Psoas muscle (tissue), 7 donors: ENCODE measurements at regions not wholly inside any gene's neighbourhood (a gene's known extent, or its start where the extent isn't known, plus 50 kb on each side); places are given as distances from the start of the nearest gene placed in this dataset.

ENCODE experiments used
- ATAC-seq, 4 donors: fragments of 200-7000 bp; cut with Tn5 transposase; one replicate each; pipeline ENCODE4 v1.9.1; 2020; ENCODE audit warnings: moderate library complexity in 3 of 4, mild to moderate bottlenecking in 2 of 4
- DNase-seq, 2 donors: peaks; one replicate each; pipeline ENCODE4 v3.0.0-alpha.2; 2020
- H3K27ac ChIP-seq: fragments of 200-600 bp; one replicate; pipeline ENCODE4 v1.8.0; 2022
- H3K27me3 ChIP-seq, 3 donors: fragments of 200-600 bp in 1 of 3; one replicate each; pipeline versions ENCODE4 v1.6.1 to v1.8.0; 2013 to 2022; ENCODE audit warnings: low read length in 2 of 3, mild to moderate bottlenecking in 2 of 3, moderate library complexity in 1 of 3; ENCODE audit not compliant: insufficient read depth in 3 of 3
- H3K36me3 ChIP-seq, 2 donors: fragments of 200-600 bp in 1 of 2; one replicate each; pipeline versions ENCODE4 v1.6.1 to v1.8.0; 2013 to 2022; ENCODE audit warnings: low read depth in 1 of 2, mild to moderate bottlenecking in 1 of 2, moderate library complexity in 1 of 2; ENCODE audit not compliant: insufficient read depth in 1 of 2
- H3K4me1 ChIP-seq: fragments of 200-600 bp; one replicate; pipeline ENCODE4 v1.8.0; 2022
- H3K4me3 ChIP-seq: fragments of 200-600 bp; one replicate; pipeline ENCODE4 v1.8.0; 2022; ENCODE audit warnings: mild to moderate bottlenecking
- H3K9me3 ChIP-seq: fragments of 200-600 bp; one replicate; pipeline ENCODE4 v1.8.0; 2022
- WGBS, 3 donors: extraction: QIAGEN DNeasy Blood & Tissue Kit; methylation state at CpG; one replicate each; pipeline versions ENCODE4 v1.1.6 to v1.1.7; 2013; 5-methylcytosine and 5-hydroxymethylcytosine counted together
- intact Hi-C, 2 donors: fragments of 100-400 bp; cut with DNase I; formaldehyde crosslinking; loops; one replicate each; pipeline versions ENCODE4 v1.11.0 to v1.14.2; 2022
- TF ChIP-seq, protein P1 (sequence below): fragments of 200-600 bp; IDR thresholded peaks from one replicate; pipeline ENCODE4 v1.8.0; 2022; ENCODE audit warnings: antibody characterized with exemption
- donor health status: healthy with polysubstance abuse.
- donor health status: DM: no; HTN: no; CAD: no; lungs with moderate emphysema.
- donor health status: Bipolar disorder and iron deficiency.
- donor health status: healthy.
- donor health status: DM: yes; HTN: yes; CAD: no.
- donor health status: DM: no; HTN: no; CAD: no.
- donor health status: DM: yes; HTN: yes; CAD: no.

DNA sequence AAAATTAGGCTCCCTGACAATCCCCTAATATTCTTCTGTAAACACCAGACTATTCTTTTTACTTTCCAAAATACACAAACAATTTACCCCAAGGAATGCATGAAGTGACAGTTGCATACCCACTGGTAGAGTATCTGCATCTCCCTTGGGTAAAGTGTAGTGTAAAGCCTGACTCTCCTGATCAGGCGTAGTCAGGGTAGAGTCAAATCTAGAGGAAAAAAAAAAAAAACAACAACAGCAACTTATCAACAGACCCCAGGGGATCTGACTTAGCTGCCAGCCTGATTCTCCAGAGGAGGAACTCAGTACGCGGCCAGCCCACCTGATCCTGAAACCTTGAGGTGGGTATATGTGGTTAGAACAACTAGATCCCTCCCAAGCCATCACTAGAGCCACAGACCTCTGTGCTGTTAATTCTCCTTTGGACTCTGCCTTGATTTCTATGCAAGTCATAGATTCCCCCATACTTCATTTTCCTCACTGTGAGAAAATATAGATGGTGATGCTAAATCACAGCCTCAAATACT is 61.0 kb downstream of the ZNF608 start:
- H3K27me3 ChIP-seq = no peaks in the 10 kb centered on the region
- WGBS, 3 donors = 82 to 95% (median 93%) methylated on average over 3 of the region's 3 CpGs
- ATAC-seq = no peak
- no peaks in the 10 kb centered on the region for H3K36me3 ChIP-seq
- no peaks in the 10 kb centered on the region for H3K9me3 ChIP-seq
- no peak for DNase-seq
- H3K4me1 ChIP-seq = peaks cover 36% of the 10 kb centered on the region
- no peak overlapping the region for H3K27ac ChIP-seq
- H3K4me3 ChIP-seq = no peak overlapping the region
- TF ChIP-seq, protein P1, sequence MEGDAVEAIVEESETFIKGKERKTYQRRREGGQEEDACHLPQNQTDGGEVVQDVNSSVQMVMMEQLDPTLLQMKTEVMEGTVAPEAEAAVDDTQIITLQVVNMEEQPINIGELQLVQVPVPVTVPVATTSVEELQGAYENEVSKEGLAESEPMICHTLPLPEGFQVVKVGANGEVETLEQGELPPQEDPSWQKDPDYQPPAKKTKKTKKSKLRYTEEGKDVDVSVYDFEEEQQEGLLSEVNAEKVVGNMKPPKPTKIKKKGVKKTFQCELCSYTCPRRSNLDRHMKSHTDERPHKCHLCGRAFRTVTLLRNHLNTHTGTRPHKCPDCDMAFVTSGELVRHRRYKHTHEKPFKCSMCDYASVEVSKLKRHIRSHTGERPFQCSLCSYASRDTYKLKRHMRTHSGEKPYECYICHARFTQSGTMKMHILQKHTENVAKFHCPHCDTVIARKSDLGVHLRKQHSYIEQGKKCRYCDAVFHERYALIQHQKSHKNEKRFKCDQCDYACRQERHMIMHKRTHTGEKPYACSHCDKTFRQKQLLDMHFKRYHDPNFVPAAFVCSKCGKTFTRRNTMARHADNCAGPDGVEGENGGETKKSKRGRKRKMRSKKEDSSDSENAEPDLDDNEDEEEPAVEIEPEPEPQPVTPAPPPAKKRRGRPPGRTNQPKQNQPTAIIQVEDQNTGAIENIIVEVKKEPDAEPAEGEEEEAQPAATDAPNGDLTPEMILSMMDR = no peak
- intact Hi-C loops = no loop called here

DNA sequence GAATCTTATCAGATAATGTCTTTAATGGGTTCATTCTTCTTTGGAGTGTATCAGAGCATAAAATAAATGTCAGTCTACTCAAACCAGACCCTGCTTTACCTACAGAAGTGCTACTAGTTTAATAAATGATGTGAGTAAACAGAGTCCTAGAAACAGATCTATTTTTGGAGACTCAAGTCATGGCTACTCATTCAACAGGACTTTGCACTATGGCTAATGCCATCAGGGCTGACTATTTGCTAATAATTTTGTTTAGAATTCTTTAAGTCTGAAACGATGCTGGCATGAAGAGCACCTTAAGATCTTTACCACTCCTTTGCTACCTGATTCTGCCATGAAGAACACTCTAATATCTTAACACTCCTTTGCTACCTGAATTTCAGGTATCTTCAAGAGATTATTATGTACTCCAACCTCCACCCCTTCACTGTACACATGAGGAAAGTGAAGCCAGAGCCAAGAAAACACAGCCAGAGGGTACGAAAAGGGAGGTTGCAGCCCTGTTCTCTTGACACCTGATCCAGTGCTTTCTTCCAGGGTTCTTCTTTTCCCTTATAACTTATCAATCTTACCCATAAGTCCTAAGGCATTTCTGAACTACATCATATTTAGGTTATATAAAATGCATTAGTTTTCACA is 62.4 kb downstream of the ZNF608 start:
- peaks cover 45% of the 10 kb centered on the region for H3K4me1 ChIP-seq
- TF ChIP-seq, protein P1 = no peak
- no peaks in the 10 kb centered on the region for H3K36me3 ChIP-seq

DNA sequence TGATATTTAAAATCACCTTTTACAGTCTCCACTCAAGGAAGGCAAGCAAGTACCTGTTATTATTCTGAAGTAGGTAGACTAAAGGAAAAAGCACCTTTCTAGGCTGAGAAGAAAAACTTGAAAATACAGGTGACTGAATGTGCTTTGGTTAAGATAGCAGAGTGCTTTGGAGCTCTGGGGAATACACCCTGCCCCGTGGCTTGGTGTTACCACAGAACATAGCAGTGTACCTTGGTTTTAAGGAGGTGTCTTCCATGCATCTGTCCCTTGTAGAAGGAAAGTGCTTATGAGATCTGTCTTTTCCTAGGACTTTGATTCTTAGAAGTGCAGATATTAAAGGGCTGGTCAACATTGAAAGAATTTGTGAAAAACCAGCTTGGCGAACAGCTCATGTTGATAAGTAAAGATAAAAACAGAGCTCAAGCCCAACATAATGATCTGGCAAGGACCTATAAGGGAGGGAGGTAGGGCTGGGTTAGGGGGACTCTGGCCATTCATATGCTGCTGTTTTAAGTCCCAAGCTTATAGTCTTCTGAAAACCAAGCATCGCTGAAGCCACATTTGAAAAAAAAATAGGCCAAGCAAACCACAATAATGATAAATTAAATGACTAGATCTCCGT is 66.8 kb downstream of the ZNF608 start:
- no peaks in the 10 kb centered on the region for H3K9me3 ChIP-seq
- no peak for ATAC-seq
- no peaks in the 10 kb centered on the region for H3K36me3 ChIP-seq
- H3K4me1 ChIP-seq = peaks cover 67% of the 10 kb centered on the region
- no peak for DNase-seq
- H3K27me3 ChIP-seq = no peaks in the 10 kb centered on the region
- 85 to 91% (median 90%) methylated on average over 4 of the region's 4 CpGs for WGBS, 3 donors
- intact Hi-C loops = no loop called here
- H3K27ac ChIP-seq = no peak overlapping the region
- TF ChIP-seq, protein P1 = no peak
- no peak overlapping the region for H3K4me3 ChIP-seq

More for the DNA sequence above, 62.4 kb downstream of the ZNF608 start:
- no peak for DNase-seq
- no peaks in the 10 kb centered on the region for H3K9me3 ChIP-seq
- peak overlapping the region; percentile 39 for H3K27ac ChIP-seq
- intact Hi-C loops = no loop called here
- 34 to 49% (median 45%) methylated on average over 2 of the region's 2 CpGs for WGBS, 3 donors
- no peaks in the 10 kb centered on the region for H3K27me3 ChIP-seq
- H3K4me3 ChIP-seq = no peak overlapping the region
- peak; percentile 69 to 88 (median 82) for ATAC-seq

GRCh38 chr5:124678922-124679519 is 67.4 kb downstream of the ZNF608 start:
- H3K36me3 ChIP-seq = no peaks in the 10 kb centered on the region
- intact Hi-C loops = no loop called here
- no peaks in the 10 kb centered on the region for H3K27me3 ChIP-seq
- H3K4me3 ChIP-seq = no peak overlapping the region
- peak overlapping the region; percentile 43 for H3K27ac ChIP-seq
- DNase-seq = no peak
- peak in 2 of 4 donors; percentile 23 to 48 for ATAC-seq
- TF ChIP-seq, protein P1 = no peak
- H3K9me3 ChIP-seq = no peaks in the 10 kb centered on the region
- 59 to 72% (median 59%) methylated on average over 8 of the region's 8 CpGs for WGBS, 3 donors
- H3K4me1 ChIP-seq = peaks cover 60% of the 10 kb centered on the region
